ENCODE measurements at regions not wholly inside any gene's neighbourhood (a gene's known extent, or its start where the extent isn't known, plus 50 kb on each side); places are given as distances from the start of the nearest gene placed in this dataset.

DNA sequence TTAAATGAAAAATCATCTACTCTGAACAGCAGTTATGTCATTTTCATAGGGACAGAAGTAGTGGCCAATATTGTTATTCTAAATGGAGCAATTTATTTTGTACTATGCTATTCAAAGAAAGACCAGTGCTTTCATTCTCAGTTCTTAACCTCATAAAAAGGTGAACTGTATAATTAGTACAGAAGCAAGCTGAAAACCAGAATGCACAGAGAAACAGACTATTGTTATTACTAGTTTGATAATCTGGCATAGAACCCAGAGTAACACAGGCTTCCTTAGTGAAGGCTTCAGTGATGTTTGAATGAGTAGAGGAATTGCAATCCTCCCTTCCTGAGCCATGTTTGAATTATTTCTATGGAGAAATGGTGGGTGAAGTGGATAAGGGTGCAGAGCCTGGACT lies 131.6 kb upstream of the LRRC7 start:
- POLR2A ChIA-PET = no interaction called here

More for the DNA sequence above, 131.6 kb upstream of the LRRC7 start:
- Histone ChIP-seq H3K4me3 (ENCODE audit: low read depth in 2 of 2, low read length in 1 of 2) (no peak overlapping the region), H3K9ac (no peak overlapping the region), H3K27ac (ENCODE audit: low read depth in 2 of 2, low read length in 1 of 2) (no peak overlapping the region), H3K9me2 (no peaks in the 10 kb centered on the region), H3K27me3 (ENCODE audit: insufficient read depth) (no peaks in the 10 kb centered on the region), H2AFZ (ENCODE audit: low read depth) (no peak overlapping the region), H3F3A (replicated peaks; ENCODE audit: insufficient read depth) (no peaks in the 10 kb centered on the region), H3K9me3 (no peaks in the 10 kb centered on the region), H3K79me2 (ENCODE audit: insufficient read depth) (no peaks in the 10 kb centered on the region), H3K4me2 (no peak overlapping the region), H4K20me1 (ENCODE audit: insufficient read depth) (no peaks in the 10 kb centered on the region), H3K36me3 (replicated peaks in 1 of 2; ENCODE audit: control insufficient read depth in 1 of 2, insufficient read depth in 2 of 2, low read length in 1 of 2) (no peaks in the 10 kb centered on the region), H3K4me1 (ENCODE audit: control insufficient read depth in 1 of 2, insufficient read depth in 2 of 2, low read depth in 1 of 2, low read length in 1 of 2) (no peaks in the 10 kb centered on the region)
- CTCF ChIA-PET = no interaction called here
- TF ChIP-seq, protein P1, sequence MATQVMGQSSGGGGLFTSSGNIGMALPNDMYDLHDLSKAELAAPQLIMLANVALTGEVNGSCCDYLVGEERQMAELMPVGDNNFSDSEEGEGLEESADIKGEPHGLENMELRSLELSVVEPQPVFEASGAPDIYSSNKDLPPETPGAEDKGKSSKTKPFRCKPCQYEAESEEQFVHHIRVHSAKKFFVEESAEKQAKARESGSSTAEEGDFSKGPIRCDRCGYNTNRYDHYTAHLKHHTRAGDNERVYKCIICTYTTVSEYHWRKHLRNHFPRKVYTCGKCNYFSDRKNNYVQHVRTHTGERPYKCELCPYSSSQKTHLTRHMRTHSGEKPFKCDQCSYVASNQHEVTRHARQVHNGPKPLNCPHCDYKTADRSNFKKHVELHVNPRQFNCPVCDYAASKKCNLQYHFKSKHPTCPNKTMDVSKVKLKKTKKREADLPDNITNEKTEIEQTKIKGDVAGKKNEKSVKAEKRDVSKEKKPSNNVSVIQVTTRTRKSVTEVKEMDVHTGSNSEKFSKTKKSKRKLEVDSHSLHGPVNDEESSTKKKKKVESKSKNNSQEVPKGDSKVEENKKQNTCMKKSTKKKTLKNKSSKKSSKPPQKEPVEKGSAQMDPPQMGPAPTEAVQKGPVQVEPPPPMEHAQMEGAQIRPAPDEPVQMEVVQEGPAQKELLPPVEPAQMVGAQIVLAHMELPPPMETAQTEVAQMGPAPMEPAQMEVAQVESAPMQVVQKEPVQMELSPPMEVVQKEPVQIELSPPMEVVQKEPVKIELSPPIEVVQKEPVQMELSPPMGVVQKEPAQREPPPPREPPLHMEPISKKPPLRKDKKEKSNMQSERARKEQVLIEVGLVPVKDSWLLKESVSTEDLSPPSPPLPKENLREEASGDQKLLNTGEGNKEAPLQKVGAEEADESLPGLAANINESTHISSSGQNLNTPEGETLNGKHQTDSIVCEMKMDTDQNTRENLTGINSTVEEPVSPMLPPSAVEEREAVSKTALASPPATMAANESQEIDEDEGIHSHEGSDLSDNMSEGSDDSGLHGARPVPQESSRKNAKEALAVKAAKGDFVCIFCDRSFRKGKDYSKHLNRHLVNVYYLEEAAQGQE (IDR thresholded peaks at IDR 0.05; ENCODE audit: low read depth, low read length) = no peak
- no peak for TF ChIP-seq RFX5 (IDR thresholded peaks at IDR 0.05; ENCODE audit: low read length)
- no peak for TF ChIP-seq JUND (IDR thresholded peaks at IDR 0.05)
- TF ChIP-seq RAD21 (IDR thresholded peaks at IDR 0.05; ENCODE audit: low read length) = no peak
- no peak for TF ChIP-seq NFIC (IDR thresholded peaks at IDR 0.05; ENCODE audit: borderline replicate concordance)
- TF ChIP-seq MEF2A (IDR thresholded peaks at IDR 0.05; ENCODE audit: borderline replicate concordance, low read depth) = no peak
- no peak for TF ChIP-seq SIN3A (IDR thresholded peaks at IDR 0.05; ENCODE audit: borderline replicate concordance, low read depth, low read length)
- no peak for TF ChIP-seq GATA2 (CRISPR knock-in tag; IDR thresholded peaks at IDR 0.05)
- TF ChIP-seq GABPA (IDR thresholded peaks at IDR 0.05; ENCODE audit: low read depth) = no peak
- no peak for TF ChIP-seq SMC3 (IDR thresholded peaks at IDR 0.05; ENCODE audit: low read depth, low read length)
- TF ChIP-seq CTCF (IDR thresholded peaks at IDR 0.05) = no peak
- no peak for TF ChIP-seq RXRA (IDR thresholded peaks at IDR 0.05; ENCODE audit: borderline replicate concordance, low read depth)
- TF ChIP-seq USF2 (IDR thresholded peaks at IDR 0.05; ENCODE audit: borderline replicate concordance, low read depth, low read length) = no peak
- no peak for TF ChIP-seq TCF12 (IDR thresholded peaks at IDR 0.05)
- TF ChIP-seq RCOR1 (IDR thresholded peaks at IDR 0.05; ENCODE audit: low read length) = no peak
- no peak for TF ChIP-seq POLR2AphosphoS5 (IDR thresholded peaks at IDR 0.05; ENCODE audit: low read depth, low read length)
- no peak for DNase-seq

Measured in SK-N-SH (cell line).